ENCODE measurements at regions not wholly inside any gene's neighbourhood (a gene's known extent, or its start where the extent isn't known, plus 50 kb on each side); places are given as distances from the start of the nearest gene placed in this dataset.
"Not testable (repeated sequence)": the region's sequence is repeated elsewhere in the genome, so short reads cannot be mapped to it uniquely, and the experiment has no call there.

- TF ChIP-seq CTCF (IDR thresholded peaks at IDR 0.05), result no peak
- H3K79me2 ChIP-seq, result no peaks in the 10 kb centered on the region
- H3K4me3 ChIP-seq (ENCODE audit: low read depth, low read length), result no peak overlapping the region
- H3K36me3 ChIP-seq (ENCODE audit: control insufficient read depth, insufficient read depth, low read length), result no peaks in the 10 kb centered on the region
- H2AFZ ChIP-seq, result no peak overlapping the region
- no peak overlapping the region for H3K27ac ChIP-seq
- H3K9me3 ChIP-seq (ENCODE audit: control insufficient read depth, low read length), result no peaks in the 10 kb centered on the region
- H3K9ac ChIP-seq, result no peak overlapping the region
- no peaks in the 10 kb centered on the region for H3K27me3 ChIP-seq (ENCODE audit: control insufficient read depth, insufficient read depth, low read length)
- H3K4me1 ChIP-seq, result peaks cover 3% of the 10 kb centered on the region
- H3K4me2 ChIP-seq (ENCODE audit: low read length), result no peak overlapping the region
These were observed 258.6 kb upstream of the AGTR2 start for GRCh38 chrX:115911967-115912366.

DNA sequence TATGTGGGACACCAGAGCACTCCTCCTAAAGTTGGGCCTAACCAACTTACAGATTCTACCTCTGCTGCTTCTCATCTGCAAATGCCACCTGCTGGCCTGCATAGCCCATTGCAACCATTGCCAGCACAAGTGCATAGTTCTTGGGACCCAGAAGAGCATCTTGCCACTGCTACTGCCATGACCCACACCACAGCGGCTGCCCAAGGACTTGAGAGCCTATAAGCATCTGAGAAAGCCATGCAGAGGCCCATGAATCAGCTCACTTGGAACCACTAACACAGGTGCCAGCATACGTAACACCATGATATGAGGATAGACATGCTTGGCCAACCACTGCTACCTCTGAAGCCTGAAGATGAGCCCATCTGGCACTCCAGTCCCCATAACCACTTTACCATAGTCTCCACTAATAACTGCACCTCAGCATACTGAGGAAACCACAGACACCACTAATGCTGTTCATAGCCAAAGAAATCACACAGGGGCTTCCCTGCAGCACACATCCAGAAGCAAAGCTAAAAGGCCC is 258.1 kb upstream of the AGTR2 start:
- H3K36me3 ChIP-seq (ENCODE audit: control insufficient read depth, insufficient read depth, low read length), result no peaks in the 10 kb centered on the region
- H3K9ac ChIP-seq, result no peak overlapping the region
- no peaks in the 10 kb centered on the region for H3K4me1 ChIP-seq
- H3K79me2 ChIP-seq, result no peaks in the 10 kb centered on the region
- no peak for TF ChIP-seq CTCF (IDR thresholded peaks at IDR 0.05)
- no peak overlapping the region for H3K4me3 ChIP-seq (ENCODE audit: low read depth, low read length)
- H3K4me2 ChIP-seq (ENCODE audit: low read length), result no peak overlapping the region
- no peaks in the 10 kb centered on the region for H3K9me3 ChIP-seq (ENCODE audit: control insufficient read depth, low read length)
- H3K27ac ChIP-seq, result no peak overlapping the region
- H2AFZ ChIP-seq, result no peak overlapping the region
- no peaks in the 10 kb centered on the region for H3K27me3 ChIP-seq (ENCODE audit: control insufficient read depth, insufficient read depth, low read length)

DNA sequence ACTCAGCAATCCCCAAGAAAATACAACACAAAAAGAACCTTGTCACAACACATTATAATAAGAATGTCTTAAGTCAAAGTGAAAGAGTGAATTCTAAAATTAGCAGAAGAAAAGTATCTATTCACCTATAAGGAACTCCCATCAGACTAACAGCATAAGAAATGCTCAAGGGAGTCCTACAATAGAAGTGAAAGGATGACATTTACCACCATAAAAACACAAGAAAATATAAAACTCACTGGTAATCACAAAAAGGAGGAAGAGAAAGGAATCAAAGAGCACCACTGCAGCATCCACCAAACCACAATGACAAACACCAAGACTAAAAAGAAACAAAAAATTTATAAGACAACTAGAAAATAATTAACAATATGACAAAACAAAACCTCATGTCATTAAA is 257.0 kb upstream of the AGTR2 start:
- Histone ChIP-seq H2AFZ (no peak overlapping the region), H3K27me3 (ENCODE audit: control insufficient read depth, insufficient read depth, low read length) (no peaks in the 10 kb centered on the region), H3K4me2 (ENCODE audit: low read length) (no peak overlapping the region), H3K79me2 (no peaks in the 10 kb centered on the region), H3K9ac (no peak overlapping the region), H3K36me3 (ENCODE audit: control insufficient read depth, insufficient read depth, low read length) (no peaks in the 10 kb centered on the region), H3K9me3 (ENCODE audit: control insufficient read depth, low read length) (no peaks in the 10 kb centered on the region), H3K4me1 (no peaks in the 10 kb centered on the region), H3K4me3 (ENCODE audit: low read depth, low read length) (no peak overlapping the region), H3K27ac (no peak overlapping the region)
- no peak for TF ChIP-seq CTCF (IDR thresholded peaks at IDR 0.05)

- not testable (repeated sequence) for H3K36me3 ChIP-seq (ENCODE audit: control insufficient read depth, insufficient read depth, low read length); H2AFZ ChIP-seq; H3K9ac ChIP-seq; H3K4me3 ChIP-seq (ENCODE audit: low read depth, low read length); H3K79me2 ChIP-seq; H3K4me2 ChIP-seq (ENCODE audit: low read length); H3K27ac ChIP-seq; H3K9me3 ChIP-seq (ENCODE audit: control insufficient read depth, low read length); H3K4me1 ChIP-seq; H3K27me3 ChIP-seq (ENCODE audit: control insufficient read depth, insufficient read depth, low read length)
These were observed 254.9 kb upstream of the AGTR2 start for GRCh38 chrX:115915625-115916024.

DNA sequence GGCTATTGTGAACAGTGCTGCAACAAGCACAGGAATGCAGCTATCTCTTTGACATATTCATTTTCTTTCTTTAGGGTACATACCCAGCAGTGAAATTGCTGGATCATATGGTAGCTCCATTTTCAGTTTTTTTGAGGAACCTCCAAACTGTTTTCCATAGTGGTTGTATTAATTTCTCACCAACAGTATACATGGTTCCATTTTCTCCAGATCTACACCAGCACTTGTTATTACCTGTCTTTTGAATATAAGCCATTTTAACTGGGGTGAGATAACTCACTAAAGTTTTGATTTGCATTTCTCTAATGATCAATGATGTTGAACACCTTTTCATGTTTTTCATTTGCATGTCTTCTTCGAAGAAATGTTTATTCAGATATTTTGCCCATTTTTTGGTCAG is 241.1 kb upstream of the AGTR2 start:
- no peak overlapping the region for H3K9ac ChIP-seq
- no peaks in the 10 kb centered on the region for H3K36me3 ChIP-seq (ENCODE audit: control insufficient read depth, insufficient read depth, low read length)
- no peak overlapping the region for H3K4me3 ChIP-seq (ENCODE audit: low read depth, low read length)
- H3K79me2 ChIP-seq, result no peaks in the 10 kb centered on the region
- H2AFZ ChIP-seq, result no peak overlapping the region
- H3K27ac ChIP-seq, result no peak overlapping the region
- no peak overlapping the region for H3K4me2 ChIP-seq (ENCODE audit: low read length)
- no peaks in the 10 kb centered on the region for H3K9me3 ChIP-seq (ENCODE audit: control insufficient read depth, low read length)
- no peaks in the 10 kb centered on the region for H3K27me3 ChIP-seq (ENCODE audit: control insufficient read depth, insufficient read depth, low read length)
- TF ChIP-seq CTCF (IDR thresholded peaks at IDR 0.05), result no peak
- H3K4me1 ChIP-seq, result no peaks in the 10 kb centered on the region
